ENCODE measurements at regions not wholly inside any gene's neighbourhood (a gene's known extent, or its start where the extent isn't known, plus 50 kb on each side); places are given as distances from the start of the nearest gene placed in this dataset.

- Mint-ChIP-seq H3K36me3 (ENCODE audit: low read depth, unreplicated experiment) (no peaks in the 10 kb centered on the region), H3K27me3 (ENCODE audit: unreplicated experiment) (no peaks in the 10 kb centered on the region), H3K4me3 (ENCODE audit: unreplicated experiment) (no peak overlapping the region), H3K27ac (ENCODE audit: unreplicated experiment) (no peak overlapping the region), H3K4me1 (ENCODE audit: unreplicated experiment) (no peaks in the 10 kb centered on the region), H3K9me3 (ENCODE audit: unreplicated experiment) (no peaks in the 10 kb centered on the region)
- no peak for DNase-seq (ENCODE audit: low spot score)
- TF ChIP-seq CTCF (IDR thresholded peaks at IDR 0.05; ENCODE audit: unreplicated experiment) = no peak
These were observed 64.1 kb upstream of the HIF1A start for GRCh38 chr14:61631045-61631687.

- DNase-seq (ENCODE audit: low spot score) = no peak
- Mint-ChIP-seq H3K4me3 (ENCODE audit: unreplicated experiment) (no peak overlapping the region), H3K4me1 (ENCODE audit: unreplicated experiment) (no peaks in the 10 kb centered on the region), H3K27me3 (ENCODE audit: unreplicated experiment) (no peaks in the 10 kb centered on the region), H3K27ac (ENCODE audit: unreplicated experiment) (no peak overlapping the region), H3K9me3 (ENCODE audit: unreplicated experiment) (no peaks in the 10 kb centered on the region), H3K36me3 (ENCODE audit: low read depth, unreplicated experiment) (no peaks in the 10 kb centered on the region)
- no peak for TF ChIP-seq CTCF (IDR thresholded peaks at IDR 0.05; ENCODE audit: unreplicated experiment)
These were observed 62.9 kb upstream of the HIF1A start for GRCh38 chr14:61632401-61632800.

GRCh38 chr14:61632807-61633206, 62.5 kb upstream of the HIF1A start:
- H3K36me3 Mint-ChIP-seq (ENCODE audit: low read depth, unreplicated experiment) = no peaks in the 10 kb centered on the region
- no peak for TF ChIP-seq CTCF (IDR thresholded peaks at IDR 0.05; ENCODE audit: unreplicated experiment)
- DNase-seq (ENCODE audit: low spot score) = no peak
- H3K4me1 Mint-ChIP-seq (ENCODE audit: unreplicated experiment) = no peaks in the 10 kb centered on the region
- H3K27ac Mint-ChIP-seq (ENCODE audit: unreplicated experiment) = no peak overlapping the region
- no peaks in the 10 kb centered on the region for H3K9me3 Mint-ChIP-seq (ENCODE audit: unreplicated experiment)
- no peaks in the 10 kb centered on the region for H3K27me3 Mint-ChIP-seq (ENCODE audit: unreplicated experiment)
- no peak overlapping the region for H3K4me3 Mint-ChIP-seq (ENCODE audit: unreplicated experiment)

- H3K4me3 Mint-ChIP-seq (ENCODE audit: unreplicated experiment) = no peak overlapping the region
- H3K4me1 Mint-ChIP-seq (ENCODE audit: unreplicated experiment) = no peaks in the 10 kb centered on the region
- no peak overlapping the region for H3K27ac Mint-ChIP-seq (ENCODE audit: unreplicated experiment)
- H3K9me3 Mint-ChIP-seq (ENCODE audit: unreplicated experiment) = no peaks in the 10 kb centered on the region
- DNase-seq (ENCODE audit: low spot score) = no peak
- TF ChIP-seq CTCF (IDR thresholded peaks at IDR 0.05; ENCODE audit: unreplicated experiment) = no peak
- H3K36me3 Mint-ChIP-seq (ENCODE audit: low read depth, unreplicated experiment) = no peaks in the 10 kb centered on the region
- peaks cover 2% of the 10 kb centered on the region for H3K27me3 Mint-ChIP-seq (ENCODE audit: unreplicated experiment)
These were observed 59.0 kb upstream of the HIF1A start for GRCh38 chr14:61636291-61636690.

- H3K27me3 Mint-ChIP-seq (ENCODE audit: unreplicated experiment) = peaks cover 2% of the 10 kb centered on the region
- H3K4me1 Mint-ChIP-seq (ENCODE audit: unreplicated experiment) = no peaks in the 10 kb centered on the region
- no peak for DNase-seq (ENCODE audit: low spot score)
- no peak overlapping the region for H3K4me3 Mint-ChIP-seq (ENCODE audit: unreplicated experiment)
- no peaks in the 10 kb centered on the region for H3K36me3 Mint-ChIP-seq (ENCODE audit: low read depth, unreplicated experiment)
- no peak for TF ChIP-seq CTCF (IDR thresholded peaks at IDR 0.05; ENCODE audit: unreplicated experiment)
- H3K9me3 Mint-ChIP-seq (ENCODE audit: unreplicated experiment) = no peaks in the 10 kb centered on the region
- H3K27ac Mint-ChIP-seq (ENCODE audit: unreplicated experiment) = no peak overlapping the region
These were observed 58.5 kb upstream of the HIF1A start for GRCh38 chr14:61636779-61637178.

Data from endothelial cell (in vitro differentiated cells).